ENCODE measurements at regions not wholly inside any gene's neighbourhood (a gene's known extent, or its start where the extent isn't known, plus 50 kb on each side); places are given as distances from the start of the nearest gene placed in this dataset.

DNA sequence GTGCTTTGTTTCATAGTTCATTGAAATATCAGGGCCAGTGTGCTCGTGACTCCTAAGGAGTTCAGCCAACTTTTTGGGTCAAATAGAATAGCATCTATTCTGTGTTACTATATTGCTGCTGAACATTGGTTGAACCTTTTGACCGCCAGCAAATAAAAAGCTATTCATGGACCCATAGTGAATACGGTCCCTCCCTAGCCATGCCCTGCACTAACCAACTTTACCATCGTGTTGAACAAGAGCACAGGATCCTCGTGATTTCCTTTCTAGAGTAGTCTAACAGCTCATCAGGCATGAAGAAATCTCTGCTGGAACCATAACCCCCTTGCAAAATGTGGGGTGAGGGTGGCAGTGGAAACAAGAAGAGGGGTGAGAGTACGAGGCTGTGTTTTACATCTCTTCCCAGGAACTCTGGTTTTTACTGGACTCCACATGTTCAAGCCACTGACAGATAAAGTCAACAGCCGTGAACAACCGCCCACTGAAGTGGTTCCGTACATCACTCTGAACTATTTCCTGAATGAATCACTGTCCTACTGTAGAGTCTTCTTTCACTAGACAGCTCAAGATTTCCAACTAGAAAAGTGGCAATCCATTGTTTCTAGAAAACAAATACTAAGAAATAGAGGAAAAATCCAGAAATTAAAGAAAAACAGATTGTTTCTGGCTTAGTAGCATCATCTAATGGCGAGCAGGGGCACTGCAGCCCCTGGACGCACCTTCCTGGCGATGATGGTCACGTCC, 70.1 kb upstream of the SPATA31E1 start:
- POLR2A ChIA-PET (ENCODE audit: low non-redundant PET): no interaction called here
- peak; percentile 54 for DNase-seq (ENCODE audit: low spot score)

GRCh38 chr9:87813119-87813463, 69.6 kb upstream of the SPATA31E1 start:
- peaks cover 6% of the 10 kb centered on the region for H3K4me1 ChIP-seq (ENCODE audit: insufficient read depth, low read length, poor library complexity, severe bottlenecking)
- no peaks in the 10 kb centered on the region for H3K27me3 ChIP-seq (replicated peaks; ENCODE audit: insufficient read depth, low read depth, low read length, poor library complexity)
- no peak for TF ChIP-seq CTCF (conservative IDR thresholded peaks at IDR 0.05; ENCODE audit: low read depth, low read length)
- TF ChIP-seq EZH2 (IDR thresholded peaks at IDR 0.05; ENCODE audit: borderline replicate concordance, low read depth, low read length, poor library complexity, severe bottlenecking): no peak
- DNase-seq (ENCODE audit: low spot score): no peak
- ChIA-PET POLR2A (ENCODE audit: low non-redundant PET) (no interaction called here), CTCF (interaction anchor here (1.3 kb wide), 1 partner anchor 129 kb away, joined by 3 read pairs; no protein-coding TSS in a partner anchor)
- no peak overlapping the region for H3K4me3 ChIP-seq (ENCODE audit: low read depth, low read length, poor library complexity, severe bottlenecking)
- no peaks in the 10 kb centered on the region for H3K36me3 ChIP-seq (ENCODE audit: insufficient read depth, low read length, poor library complexity, severe bottlenecking)
- H3K27ac ChIP-seq (ENCODE audit: low read depth, low read length, poor library complexity, severe bottlenecking): no peak overlapping the region
- no TSS peak for BruUV-seq (replicated peaks)
- H3K9me3 ChIP-seq (ENCODE audit: low read depth, low read length, poor library complexity, severe bottlenecking): no peaks in the 10 kb centered on the region
- intact Hi-C loops (cut with micrococcal nuclease; ENCODE audit: unreplicated experiment): loop anchor here (2.0 kb wide), 1 partner anchor 134 kb away; no protein-coding TSS in a partner anchor

More for the DNA sequence above, 70.1 kb upstream of the SPATA31E1 start:
- TF ChIP-seq EZH2 (IDR thresholded peaks at IDR 0.05; ENCODE audit: borderline replicate concordance, low read depth, low read length, poor library complexity, severe bottlenecking) (no peak), CTCF (conservative IDR thresholded peaks at IDR 0.05; ENCODE audit: low read depth, low read length) (peak; percentile 96)
- no peaks in the 10 kb centered on the region for H3K9me3 ChIP-seq (ENCODE audit: low read depth, low read length, poor library complexity, severe bottlenecking)
- H3K36me3 ChIP-seq (ENCODE audit: insufficient read depth, low read length, poor library complexity, severe bottlenecking): no peaks in the 10 kb centered on the region
- BruUV-seq (replicated peaks): no TSS peak
- peaks cover 6% of the 10 kb centered on the region for H3K4me1 ChIP-seq (ENCODE audit: insufficient read depth, low read length, poor library complexity, severe bottlenecking)
- CTCF ChIA-PET: interaction anchor here (0.6 to 1.3 kb wide), 3 partner anchors 99 to 736 kb away, joined by 3 to 4 read pairs (median 3); no protein-coding TSS in a partner anchor
- H3K27ac ChIP-seq (ENCODE audit: low read depth, low read length, poor library complexity, severe bottlenecking): no peak overlapping the region
- no peaks in the 10 kb centered on the region for H3K27me3 ChIP-seq (replicated peaks; ENCODE audit: insufficient read depth, low read depth, low read length, poor library complexity)
- no peak overlapping the region for H3K4me3 ChIP-seq (ENCODE audit: low read depth, low read length, poor library complexity, severe bottlenecking)
- intact Hi-C loops (cut with micrococcal nuclease; ENCODE audit: unreplicated experiment): loop anchor here (2.0 kb wide), 1 partner anchor 134 kb away; no protein-coding TSS in a partner anchor

GRCh38 chr9:87816036-87816435, 66.6 kb upstream of the SPATA31E1 start:
- Histone ChIP-seq H3K36me3 (ENCODE audit: insufficient read depth, low read length, poor library complexity, severe bottlenecking) (no peaks in the 10 kb centered on the region), H3K27me3 (replicated peaks; ENCODE audit: insufficient read depth, low read depth, low read length, poor library complexity) (no peaks in the 10 kb centered on the region), H3K4me1 (ENCODE audit: insufficient read depth, low read length, poor library complexity, severe bottlenecking) (peaks cover 6% of the 10 kb centered on the region), H3K4me3 (ENCODE audit: low read depth, low read length, poor library complexity, severe bottlenecking) (no peak overlapping the region), H3K9me3 (ENCODE audit: low read depth, low read length, poor library complexity, severe bottlenecking) (no peaks in the 10 kb centered on the region), H3K27ac (ENCODE audit: low read depth, low read length, poor library complexity, severe bottlenecking) (no peak overlapping the region)
- peak; percentile 22 for DNase-seq (ENCODE audit: low spot score)
- POLR2A ChIA-PET (ENCODE audit: low non-redundant PET): no interaction called here
- CTCF ChIA-PET: no interaction called here
- BruUV-seq (replicated peaks): no TSS peak
- no peak for TF ChIP-seq CTCF (conservative IDR thresholded peaks at IDR 0.05; ENCODE audit: low read depth, low read length)
- intact Hi-C loops (cut with micrococcal nuclease; ENCODE audit: unreplicated experiment): no loop called here
